ENCODE measurements at regions not wholly inside any gene's neighbourhood (a gene's known extent, or its start where the extent isn't known, plus 50 kb on each side); places are given as distances from the start of the nearest gene placed in this dataset.

- TF ChIP-seq CGGBP1 (CRISPR knock-in tag; IDR thresholded peaks at IDR 0.05): no peak
- no peak for TF ChIP-seq NR2C2 (CRISPR knock-in tag; IDR thresholded peaks at IDR 0.05)
- no peak for TF ChIP-seq NR2C2 (tag; IDR thresholded peaks at IDR 0.05)
- TF ChIP-seq ZNF644 (tag; IDR thresholded peaks at IDR 0.05; ENCODE audit: low read depth): no peak
- TF ChIP-seq JUN (IDR thresholded peaks at IDR 0.05; ENCODE audit: borderline replicate concordance, low read depth, low read length): no peak
- no peak for TF ChIP-seq JUN (CRISPR knock-in tag; IDR thresholded peaks at IDR 0.05; ENCODE audit: borderline replicate concordance)
Measured at GRCh38 chr9:17906841-17907778, 328.2 kb downstream of the SH3GL2 start (continued).

GRCh38 chr9:17907779-17908508 is 329.1 kb downstream of the SH3GL2 start:
- Histone ChIP-seq H3K4me3 (no peak overlapping the region), H3K9ac (ENCODE audit: insufficient read depth in 1 of 2, low read depth in 2 of 2, low read length in 2 of 2) (no peak overlapping the region), H3K27me3 (ENCODE audit: control insufficient read depth in 2 of 2, insufficient read depth in 2 of 2, low read length in 2 of 2) (no peaks in the 10 kb centered on the region), H3K4me2 (ENCODE audit: insufficient read depth, low read length) (no peak overlapping the region), H3K9me1 (ENCODE audit: control insufficient read depth, insufficient read depth, low read length) (no peaks in the 10 kb centered on the region), H2AFZ (ENCODE audit: low read depth, low read length) (no peak overlapping the region), H3K79me2 (ENCODE audit: control insufficient read depth, insufficient read depth, low read length) (no peaks in the 10 kb centered on the region), H3K36me3 (ENCODE audit: control insufficient read depth, insufficient read depth, low read length) (no peaks in the 10 kb centered on the region), H3K27ac (ENCODE audit: extremely low read depth, low read depth, low read length) (no peak overlapping the region), H4K20me1 (replicated peaks; ENCODE audit: control insufficient read depth, insufficient read depth, low read length) (no peaks in the 10 kb centered on the region), H3K9me3 (replicated peaks; ENCODE audit: control insufficient read depth, insufficient read depth, low read depth, low read length) (no peaks in the 10 kb centered on the region), H3K4me1 (replicated peaks in 1 of 2; ENCODE audit: control insufficient read depth in 2 of 2, insufficient read depth in 2 of 2, low read length in 2 of 2) (no peaks in the 10 kb centered on the region)
- FAIRE-seq (no peak), ATAC-seq (no peak), DNase-seq (ENCODE audit: extremely low read depth in 1 of 4, low spot score in 3 of 4) (no peak)
- no TSS peak for BruUV-seq (replicated peaks)
- TF ChIP-seq ARID4B (CRISPR knock-in tag; IDR thresholded peaks at IDR 0.05): no peak
- no peak for TF ChIP-seq HEY1 (CRISPR knock-in tag; IDR thresholded peaks at IDR 0.05; ENCODE audit: borderline replicate concordance)
- no peak for TF ChIP-seq ZNF75A (CRISPR knock-in tag; IDR thresholded peaks at IDR 0.05)
- TF ChIP-seq HMG20B (CRISPR knock-in tag; IDR thresholded peaks at IDR 0.05): no peak
- no peak for TF ChIP-seq ZBTB7A (IDR thresholded peaks at IDR 0.05; ENCODE audit: borderline replicate concordance, control insufficient read depth, low read depth, low read length)
- TF ChIP-seq ZNF12 (CRISPR knock-in tag; IDR thresholded peaks at IDR 0.05): no peak
- WGBS (ENCODE audit: insufficient coverage, low coverage, missing lambda C conversion rate): 1% methylated on average over 11 of the region's 13 CpGs
- ChIA-PET CTCF (ENCODE audit: low intra/inter-chr PET ratio) (no interaction called here), POLR2A (no interaction called here)
- intact Hi-C loops (cut with micrococcal nuclease) (no loop called here), in situ Hi-C loops (cut with MboI) (no loop called here)

All from K562 (cell line).